Mesenchymal stem cell (in vitro differentiated cells and primary cell): ENCODE measurements at regions not wholly inside any gene's neighbourhood (a gene's known extent, or its start where the extent isn't known, plus 50 kb on each side); places are given as distances from the start of the nearest gene placed in this dataset.
A peak's percentile ranks its signal among the peaks of the same experiment; 100 is the strongest.
"Not testable (repeated sequence)": the region's sequence is repeated elsewhere in the genome, so short reads cannot be mapped to it uniquely, and the experiment has no call there.

ENCODE experiments used
- DNase-seq: peaks from one replicate; pipeline ENCODE4 v3.0.0-alpha.2; 2013
- H2AFZ ChIP-seq: one replicate; pipeline ENCODE4 v1.6.1; 2013; ENCODE audit warnings: low read depth, mild to moderate bottlenecking, control low read depth, inconsistent platforms, low read length, moderate library complexity
- H2AK5ac ChIP-seq: 2 replicates; pipeline ENCODE4 v1.6.1; 2013; ENCODE audit warnings: low read length, moderate library complexity, mild to moderate bottlenecking, inconsistent platforms; ENCODE audit not compliant: severe bottlenecking
- H2BK120ac ChIP-seq: one replicate; pipeline ENCODE4 v1.6.1; 2013; ENCODE audit warnings: low read depth, mild to moderate bottlenecking, inconsistent platforms, low read length, moderate library complexity
- H2BK12ac ChIP-seq, 2 experiments: one replicate each; pipeline ENCODE4 v1.6.1; 2013; ENCODE audit warnings: inconsistent platforms in 2 of 2, low read length in 2 of 2, mild to moderate bottlenecking in 2 of 2, moderate library complexity in 2 of 2, control low read depth in 1 of 2
- H2BK15ac ChIP-seq: one replicate; pipeline ENCODE4 v1.6.1; 2013; ENCODE audit warnings: mild to moderate bottlenecking, low read depth, inconsistent platforms; ENCODE audit not compliant: poor library complexity, severe bottlenecking
- H2BK5ac ChIP-seq: 2 replicates; pipeline ENCODE4 v1.6.1; 2013; ENCODE audit warnings: low read depth, mild to moderate bottlenecking, low read length, control low read depth, inconsistent platforms; ENCODE audit not compliant: poor library complexity, severe bottlenecking
- H3K14ac ChIP-seq, 2 experiments: one replicate each; pipeline ENCODE4 v1.6.1; 2013; ENCODE audit warnings: inconsistent platforms in 2 of 2, low read length in 2 of 2, control low read depth in 1 of 2, mild to moderate bottlenecking in 1 of 2, moderate library complexity in 1 of 2
- H3K18ac ChIP-seq, 2 experiments: one replicate each; pipeline ENCODE4 v1.6.1; 2013; ENCODE audit warnings: inconsistent platforms in 2 of 2, low read length in 2 of 2, control low read depth in 1 of 2, low read depth in 1 of 2, mild to moderate bottlenecking in 1 of 2
- H3K23ac ChIP-seq, 2 experiments: one replicate each; pipeline ENCODE4 v1.6.1; 2013; ENCODE audit warnings: inconsistent platforms in 2 of 2, low read length in 2 of 2, mild to moderate bottlenecking in 2 of 2, moderate library complexity in 2 of 2, control low read depth in 1 of 2
- H3K27ac ChIP-seq: 2 replicates; pipeline ENCODE4 v1.5.1; 2013; ENCODE audit warnings: mild to moderate bottlenecking, moderate library complexity, low read length, control low read depth, inconsistent platforms; ENCODE audit not compliant: poor library complexity, severe bottlenecking
- H3K27me3 ChIP-seq, 2 experiments: 2 replicates each; pipeline versions ENCODE4 v1.6.1 to v1.7.0; 2013; ENCODE audit warnings: low read length in 2 of 2, mild to moderate bottlenecking in 2 of 2, moderate library complexity in 2 of 2, control low read depth in 1 of 2, inconsistent platforms in 1 of 2; ENCODE audit not compliant: control insufficient read depth in 1 of 2, insufficient read depth in 1 of 2
- H3K36me3 ChIP-seq, 2 experiments: 2 replicates each; pipeline versions ENCODE4 v1.6.1 to v1.7.0; 2013; ENCODE audit warnings: low read length in 2 of 2, control low read depth in 1 of 2, inconsistent platforms in 1 of 2, low read depth in 1 of 2, mild to moderate bottlenecking in 1 of 2; ENCODE audit not compliant: insufficient read depth in 2 of 2, control insufficient read depth in 1 of 2
- H3K4ac ChIP-seq, 2 experiments: one replicate each; pipeline ENCODE4 v1.6.1; 2013; ENCODE audit warnings: inconsistent platforms in 2 of 2, low read length in 2 of 2, mild to moderate bottlenecking in 2 of 2, moderate library complexity in 2 of 2, control low read depth in 1 of 2, low read depth in 1 of 2
- H3K4me1 ChIP-seq: 2 replicates; pipeline ENCODE4 v1.6.1; 2013; ENCODE audit warnings: low read depth, low read length, control low read depth; ENCODE audit not compliant: control insufficient read depth, insufficient read depth
- H3K4me2 ChIP-seq: 2 replicates; pipeline ENCODE4 v1.6.1; 2013; ENCODE audit warnings: low read length, mild to moderate bottlenecking, inconsistent platforms; ENCODE audit not compliant: poor library complexity, severe bottlenecking
- H3K4me3 ChIP-seq, 2 experiments: 2 replicates each; pipeline versions ENCODE4 v1.5.1 to v1.7.0; 2013; ENCODE audit warnings: low read length in 2 of 2, mild to moderate bottlenecking in 2 of 2, control low read depth in 1 of 2, low read depth in 1 of 2; ENCODE audit not compliant: insufficient read depth in 1 of 2
- H3K79me1 ChIP-seq: replicated peaks from 2 replicates; pipeline ENCODE4 v1.6.1; 2013; ENCODE audit warnings: mild to moderate bottlenecking, control low read depth, low read length, inconsistent platforms; ENCODE audit not compliant: poor library complexity, severe bottlenecking
- H3K9ac ChIP-seq: 2 replicates; pipeline ENCODE4 v1.7.0; 2013; ENCODE audit warnings: mild to moderate bottlenecking, low read length, moderate library complexity
- H3K9me3 ChIP-seq: 2 replicates; pipeline ENCODE4 v1.7.0; 2013; ENCODE audit warnings: mild to moderate bottlenecking, low read length; ENCODE audit not compliant: control insufficient read depth
- H4K8ac ChIP-seq: one replicate; pipeline ENCODE4 v1.6.1; 2013; ENCODE audit warnings: inconsistent platforms, mild to moderate bottlenecking, low read length, moderate library complexity
- H4K91ac ChIP-seq: one replicate; pipeline ENCODE4 v1.6.1; 2013; ENCODE audit warnings: mild to moderate bottlenecking, low read length, inconsistent platforms
- WGBS: methylation state at CpG from one replicate; pipeline ENCODE4 v1.1.7; 2013; ENCODE audit warnings: mixed read lengths; 5-methylcytosine and 5-hydroxymethylcytosine counted together

- not testable (repeated sequence) for H3K4me2 ChIP-seq, H2BK5ac ChIP-seq, H3K23ac ChIP-seq, H2BK12ac ChIP-seq, H3K27ac ChIP-seq, H3K9ac ChIP-seq, DNase-seq, H3K9me3 ChIP-seq, H3K4me1 ChIP-seq, H2BK120ac ChIP-seq, H2BK15ac ChIP-seq, H3K4me3 ChIP-seq, H2AFZ ChIP-seq, H4K91ac ChIP-seq, H3K79me1 ChIP-seq, H3K4ac ChIP-seq, H2AK5ac ChIP-seq, H3K27me3 ChIP-seq, H3K36me3 ChIP-seq, H4K8ac ChIP-seq, H3K14ac ChIP-seq, H3K18ac ChIP-seq
- 93% methylated on average over 3 of the region's 3 CpGs for WGBS
Observed at GRCh38 chr2:215819713-215820112, 193.6 kb downstream of the MREG start.

DNA sequence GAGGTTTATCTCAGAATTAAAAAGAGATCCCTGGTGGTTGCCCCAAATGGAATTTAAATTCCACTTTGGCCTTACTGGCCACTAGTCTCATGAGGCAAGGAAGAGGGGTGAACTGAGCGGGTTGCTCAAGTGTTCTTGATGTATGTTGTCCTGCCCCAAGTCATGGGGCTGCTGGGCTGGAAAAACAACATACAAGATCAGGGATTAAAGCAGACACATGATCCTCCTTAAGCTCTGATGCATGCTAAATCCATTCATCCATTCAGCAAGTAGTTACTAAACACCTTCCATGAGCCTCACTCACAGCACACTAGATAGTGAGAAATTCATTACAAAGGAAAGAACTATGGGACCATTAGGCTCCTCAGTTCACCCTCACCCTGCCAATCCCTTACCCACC, 196.3 kb downstream of the MREG start:
- Histone ChIP-seq H3K4ac (no peak overlapping the region), H3K79me1 (no peaks in the 10 kb centered on the region), H2BK12ac (no peak overlapping the region), H3K27ac (peak overlapping the region; percentile 70), H3K4me1 (peaks cover 1% of the 10 kb centered on the region), H3K23ac (no peak overlapping the region), H2BK5ac (no peak overlapping the region), H3K36me3 (peaks cover 0 to 3% of the 10 kb centered on the region in 2 experiments), H4K91ac (no peak overlapping the region), H2AK5ac (peak overlapping the region; percentile 96), H3K27me3 (no peaks in the 10 kb centered on the region), H3K14ac (no peak overlapping the region), H3K9me3 (no peaks in the 10 kb centered on the region), H3K9ac (no peak overlapping the region), H3K4me3 (no peak overlapping the region), H3K4me2 (no peak overlapping the region), H2AFZ (no peak overlapping the region), H2BK120ac (no peak overlapping the region), H4K8ac (peak overlapping the region; percentile 30), H3K18ac (no peak overlapping the region), H2BK15ac (no peak overlapping the region)
- WGBS: 100% methylated on average over 1 of the region's 1 CpG
- DNase-seq: no peak

DNA sequence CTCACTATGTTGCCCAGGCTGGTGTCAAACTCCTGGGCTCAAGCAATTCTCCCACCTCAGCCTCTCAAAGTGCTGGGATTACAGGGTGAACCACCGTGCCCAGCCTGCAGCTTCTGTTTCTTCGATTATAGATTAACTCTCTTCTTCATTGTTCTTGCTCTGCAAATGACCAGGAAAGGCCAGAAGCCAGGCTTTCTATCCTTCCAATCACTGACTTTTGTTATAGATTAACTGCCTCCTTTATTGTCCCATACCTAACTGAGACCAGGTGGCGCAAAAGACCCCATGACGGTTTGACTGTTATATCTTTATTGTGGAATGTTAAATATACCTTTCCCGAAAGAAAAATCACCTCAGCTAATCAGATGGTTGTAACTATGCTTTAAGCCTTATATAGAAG, 196.9 kb downstream of the MREG start:
- H2AK5ac ChIP-seq: no peak overlapping the region
- DNase-seq: no peak
- H2BK5ac ChIP-seq: no peak overlapping the region
- H3K4ac ChIP-seq: no peak overlapping the region
- H2BK12ac ChIP-seq: no peak overlapping the region
- no peak overlapping the region for H3K14ac ChIP-seq
- H3K4me2 ChIP-seq: no peak overlapping the region
- peak overlapping the region; percentile 70 for H3K27ac ChIP-seq
- H3K9me3 ChIP-seq: no peaks in the 10 kb centered on the region
- H3K23ac ChIP-seq: no peak overlapping the region
- no peak overlapping the region for H2AFZ ChIP-seq
- H2BK15ac ChIP-seq: no peak overlapping the region
- no peak overlapping the region for H3K9ac ChIP-seq
- H3K18ac ChIP-seq: no peak overlapping the region
- no peak overlapping the region for H4K8ac ChIP-seq
- WGBS: 100% methylated on average over 2 of the region's 5 CpGs
- H3K79me1 ChIP-seq: no peaks in the 10 kb centered on the region
- H3K4me3 ChIP-seq: no peak overlapping the region
- no peak overlapping the region for H4K91ac ChIP-seq
- H3K27me3 ChIP-seq: no peaks in the 10 kb centered on the region
- H3K36me3 ChIP-seq: peaks cover 0 to 3% of the 10 kb centered on the region in 2 experiments
- H3K4me1 ChIP-seq: peaks cover 1% of the 10 kb centered on the region
- H2BK120ac ChIP-seq: no peak overlapping the region

- Histone ChIP-seq H3K27ac (peak overlapping the region; percentile 28), H3K18ac (no peak overlapping the region), H3K4ac (no peak overlapping the region), H2BK12ac (no peak overlapping the region), H2AK5ac (no peak overlapping the region), H3K4me3 (no peak overlapping the region), H3K79me1 (no peaks in the 10 kb centered on the region), H3K27me3 (no peaks in the 10 kb centered on the region), H3K36me3 (peaks cover 0 to 3% of the 10 kb centered on the region in 2 experiments), H4K8ac (no peak overlapping the region), H3K23ac (no peak overlapping the region), H3K4me1 (peaks cover 3% of the 10 kb centered on the region), H2BK5ac (no peak overlapping the region), H4K91ac (no peak overlapping the region), H2BK120ac (no peak overlapping the region), H3K9ac (no peak overlapping the region), H3K4me2 (no peak overlapping the region), H3K9me3 (no peaks in the 10 kb centered on the region), H2BK15ac (no peak overlapping the region), H2AFZ (no peak overlapping the region), H3K14ac (no peak overlapping the region)
- 92% methylated on average over 2 of the region's 2 CpGs for WGBS
- no peak for DNase-seq
Observed at GRCh38 chr2:215815960-215816359, 197.4 kb downstream of the MREG start.
